ENCODE measurements at regions not wholly inside any gene's neighbourhood (a gene's known extent, or its start where the extent isn't known, plus 50 kb on each side); places are given as distances from the start of the nearest gene placed in this dataset.

GRCh38 chr13:22176968-22177520 lies 506.2 kb downstream of the FGF9 start:
- no peak for DNase-seq (ENCODE audit: low read depth in 2 of 2)

- no peak for DNase-seq (ENCODE audit: low read depth in 2 of 2)
Observed at GRCh38 chr13:22178878-22179277, 508.0 kb downstream of the FGF9 start.

GRCh38 chr13:22187329-22187728 lies 516.5 kb downstream of the FGF9 start:
- DNase-seq (ENCODE audit: low read depth in 2 of 2), result no peak

GRCh38 chr13:22189176-22190048 lies 518.5 kb downstream of the FGF9 start:
- no peak for DNase-seq (ENCODE audit: low read depth in 2 of 2)

GRCh38 chr13:22193070-22193469 lies 522.2 kb downstream of the FGF9 start:
- no peak for DNase-seq (ENCODE audit: low read depth in 2 of 2)

- DNase-seq (ENCODE audit: low read depth in 2 of 2), result no peak
Observed at GRCh38 chr13:22194106-22194805, 523.4 kb downstream of the FGF9 start.

- no peak for DNase-seq (ENCODE audit: low read depth in 2 of 2)
Observed at GRCh38 chr13:22195726-22196125, 524.9 kb downstream of the FGF9 start.

- no peak for DNase-seq (ENCODE audit: low read depth in 2 of 2)
Observed at GRCh38 chr13:22196777-22197176, 525.9 kb downstream of the FGF9 start.

- DNase-seq (ENCODE audit: low read depth in 2 of 2), result no peak
Observed at GRCh38 chr13:22198001-22198400, 527.1 kb downstream of the FGF9 start.

- no peak for DNase-seq (ENCODE audit: low read depth in 2 of 2)
Observed at GRCh38 chr13:22198641-22199217, 527.9 kb downstream of the FGF9 start.

GRCh38 chr13:22200440-22200839 lies 529.6 kb downstream of the FGF9 start:
- no peak for DNase-seq (ENCODE audit: low read depth in 2 of 2)

- DNase-seq (ENCODE audit: low read depth in 2 of 2), result no peak
Observed at GRCh38 chr13:22201375-22201925, 530.6 kb downstream of the FGF9 start.

GRCh38 chr13:22210134-22210930 lies 539.5 kb downstream of the FGF9 start:
- DNase-seq (ENCODE audit: low read depth in 2 of 2), result no peak

- DNase-seq (ENCODE audit: low read depth in 2 of 2), result no peak
Observed at GRCh38 chr13:22211876-22212275, 541.0 kb downstream of the FGF9 start.

- no peak for DNase-seq (ENCODE audit: low read depth in 2 of 2)
Observed at GRCh38 chr13:22212576-22212975, 541.7 kb downstream of the FGF9 start.

GRCh38 chr13:22214184-22214583 lies 543.3 kb downstream of the FGF9 start:
- DNase-seq (ENCODE audit: low read depth in 2 of 2), result no peak

GRCh38 chr13:22218797-22219196 lies 547.9 kb downstream of the FGF9 start:
- DNase-seq (ENCODE audit: low read depth in 2 of 2), result no peak

GRCh38 chr13:22219709-22220108 lies 548.8 kb downstream of the FGF9 start:
- no peak for DNase-seq (ENCODE audit: low read depth in 2 of 2)

- DNase-seq (ENCODE audit: low read depth in 2 of 2), result no peak
Observed at GRCh38 chr13:22220151-22221135, 549.6 kb downstream of the FGF9 start.

- DNase-seq (ENCODE audit: low read depth in 2 of 2), result no peak
Observed at GRCh38 chr13:22223411-22223810, 552.5 kb downstream of the FGF9 start.
